Activated T-cell treated with anti-CD3 and anti-CD28 coated beads, Interleukin-2, amount 50 U/mL, for 24 hours (primary cell): ENCODE measurements at regions not wholly inside any gene's neighbourhood (a gene's known extent, or its start where the extent isn't known, plus 50 kb on each side); places are given as distances from the start of the nearest gene placed in this dataset.

Experiments used
- DNase-seq: peaks from one replicate; pipeline ENCODE4 v3.0.0-alpha.2; 2020
- H3K27ac Mint-ChIP-seq: 2 replicates; pipeline ENCODE4 v1.8.0; 2020; ENCODE audit warnings: mild to moderate bottlenecking, mixed read lengths
- H3K27me3 Mint-ChIP-seq: 2 replicates; pipeline ENCODE4 v1.8.0; 2020; ENCODE audit warnings: mixed read lengths
- H3K36me3 Mint-ChIP-seq: 2 replicates; pipeline ENCODE4 v1.8.0; 2020; ENCODE audit warnings: low read depth, mixed read lengths
- H3K4me1 Mint-ChIP-seq: 2 replicates; pipeline ENCODE4 v1.8.0; 2020; ENCODE audit warnings: low read depth, mixed read lengths
- H3K4me3 Mint-ChIP-seq: 2 replicates; pipeline ENCODE4 v1.8.0; 2020; ENCODE audit warnings: mild to moderate bottlenecking, moderate library complexity, mixed read lengths
- H3K9me3 Mint-ChIP-seq: 2 replicates; pipeline ENCODE4 v1.8.0; 2020; ENCODE audit warnings: mixed read lengths

- no peak for DNase-seq
- H3K4me1 Mint-ChIP-seq = peaks cover 52% of the 10 kb centered on the region
- no peaks in the 10 kb centered on the region for H3K27me3 Mint-ChIP-seq
- no peak overlapping the region for H3K27ac Mint-ChIP-seq
- no peak overlapping the region for H3K4me3 Mint-ChIP-seq
- peaks cover 15% of the 10 kb centered on the region for H3K9me3 Mint-ChIP-seq
- peaks cover 17% of the 10 kb centered on the region for H3K36me3 Mint-ChIP-seq
Measured at GRCh38 chr12:14260011-14260993, 105.2 kb upstream of the ATF7IP start.

GRCh38 chr12:14261096-14261495 lies 104.4 kb upstream of the ATF7IP start:
- Mint-ChIP-seq H3K27ac (no peak overlapping the region), H3K9me3 (peaks cover 15% of the 10 kb centered on the region), H3K27me3 (no peaks in the 10 kb centered on the region), H3K4me3 (no peak overlapping the region), H3K4me1 (peaks cover 44% of the 10 kb centered on the region), H3K36me3 (peaks cover 17% of the 10 kb centered on the region)
- DNase-seq = no peak

- Mint-ChIP-seq H3K4me1 (peaks cover 36% of the 10 kb centered on the region), H3K9me3 (peaks cover 15% of the 10 kb centered on the region), H3K27me3 (no peaks in the 10 kb centered on the region), H3K27ac (no peak overlapping the region), H3K36me3 (peaks cover 17% of the 10 kb centered on the region), H3K4me3 (no peak overlapping the region)
- DNase-seq = no peak
Measured at GRCh38 chr12:14261861-14262260, 103.6 kb upstream of the ATF7IP start.

- peaks cover 25% of the 10 kb centered on the region for H3K4me1 Mint-ChIP-seq
- H3K4me3 Mint-ChIP-seq = no peak overlapping the region
- no peak overlapping the region for H3K27ac Mint-ChIP-seq
- DNase-seq = no peak
- peaks cover 13% of the 10 kb centered on the region for H3K9me3 Mint-ChIP-seq
- H3K27me3 Mint-ChIP-seq = no peaks in the 10 kb centered on the region
- peaks cover 11% of the 10 kb centered on the region for H3K36me3 Mint-ChIP-seq
Measured at GRCh38 chr12:14262771-14263511, 102.5 kb upstream of the ATF7IP start.

- no peak overlapping the region for H3K27ac Mint-ChIP-seq
- H3K4me3 Mint-ChIP-seq = no peak overlapping the region
- no peak for DNase-seq
- H3K9me3 Mint-ChIP-seq = peaks cover 5% of the 10 kb centered on the region
- no peaks in the 10 kb centered on the region for H3K27me3 Mint-ChIP-seq
- peaks cover 17% of the 10 kb centered on the region for H3K4me1 Mint-ChIP-seq
- H3K36me3 Mint-ChIP-seq = peaks cover 4% of the 10 kb centered on the region
Measured at GRCh38 chr12:14263742-14264141, 101.7 kb upstream of the ATF7IP start.

- DNase-seq = no peak
Measured at GRCh38 chr12:14264316-14264715, 101.2 kb upstream of the ATF7IP start.

GRCh38 chr12:14264778-14265177 lies 100.7 kb upstream of the ATF7IP start:
- Mint-ChIP-seq H3K4me1 (peaks cover 12% of the 10 kb centered on the region), H3K27me3 (no peaks in the 10 kb centered on the region), H3K9me3 (peaks cover 6% of the 10 kb centered on the region), H3K4me3 (no peak overlapping the region), H3K27ac (no peak overlapping the region), H3K36me3 (peaks cover 2% of the 10 kb centered on the region)
- DNase-seq = no peak

More at GRCh38 chr12:14264316-14264715, 101.2 kb upstream of the ATF7IP start:
- no peaks in the 10 kb centered on the region for H3K27me3 Mint-ChIP-seq
- H3K4me3 Mint-ChIP-seq = no peak overlapping the region
- H3K4me1 Mint-ChIP-seq = peaks cover 14% of the 10 kb centered on the region
- H3K9me3 Mint-ChIP-seq = peaks cover 4% of the 10 kb centered on the region
- peaks cover 2% of the 10 kb centered on the region for H3K36me3 Mint-ChIP-seq
- H3K27ac Mint-ChIP-seq = no peak overlapping the region

GRCh38 chr12:14268120-14268515 lies 97.4 kb upstream of the ATF7IP start:
- Mint-ChIP-seq H3K36me3 (peaks cover 6% of the 10 kb centered on the region), H3K27ac (no peak overlapping the region), H3K27me3 (no peaks in the 10 kb centered on the region), H3K4me3 (no peak overlapping the region), H3K9me3 (peaks cover 13% of the 10 kb centered on the region), H3K4me1 (peaks cover 5% of the 10 kb centered on the region)
- DNase-seq = no peak

- Mint-ChIP-seq H3K27me3 (no peaks in the 10 kb centered on the region), H3K4me1 (peaks cover 5% of the 10 kb centered on the region), H3K36me3 (peaks cover 6% of the 10 kb centered on the region), H3K27ac (no peak overlapping the region), H3K4me3 (no peak overlapping the region), H3K9me3 (peaks cover 15% of the 10 kb centered on the region)
- no peak for DNase-seq
Measured at GRCh38 chr12:14270392-14270791, 95.1 kb upstream of the ATF7IP start.

- Mint-ChIP-seq H3K4me1 (peaks cover 12% of the 10 kb centered on the region), H3K9me3 (peaks cover 17% of the 10 kb centered on the region), H3K4me3 (no peak overlapping the region), H3K36me3 (peaks cover 6% of the 10 kb centered on the region), H3K27ac (no peak overlapping the region), H3K27me3 (no peaks in the 10 kb centered on the region)
- no peak for DNase-seq
Measured at GRCh38 chr12:14272956-14273912, 92.2 kb upstream of the ATF7IP start.

- peaks cover 17% of the 10 kb centered on the region for H3K9me3 Mint-ChIP-seq
- H3K36me3 Mint-ChIP-seq = peaks cover 6% of the 10 kb centered on the region
- H3K4me3 Mint-ChIP-seq = no peak overlapping the region
- H3K27ac Mint-ChIP-seq = no peak overlapping the region
- H3K27me3 Mint-ChIP-seq = no peaks in the 10 kb centered on the region
- DNase-seq = no peak
- peaks cover 15% of the 10 kb centered on the region for H3K4me1 Mint-ChIP-seq
Measured at GRCh38 chr12:14273913-14274311, 91.6 kb upstream of the ATF7IP start.

- Mint-ChIP-seq H3K4me1 (peaks cover 18% of the 10 kb centered on the region), H3K27me3 (no peaks in the 10 kb centered on the region), H3K4me3 (no peak overlapping the region), H3K9me3 (peaks cover 16% of the 10 kb centered on the region), H3K36me3 (peaks cover 8% of the 10 kb centered on the region), H3K27ac (no peak overlapping the region)
- DNase-seq = no peak
Measured at GRCh38 chr12:14275111-14275510, 90.4 kb upstream of the ATF7IP start.

GRCh38 chr12:14275886-14276285 lies 89.6 kb upstream of the ATF7IP start:
- no peaks in the 10 kb centered on the region for H3K27me3 Mint-ChIP-seq
- peaks cover 6% of the 10 kb centered on the region for H3K36me3 Mint-ChIP-seq
- H3K9me3 Mint-ChIP-seq = peaks cover 16% of the 10 kb centered on the region
- no peak for DNase-seq
- no peak overlapping the region for H3K4me3 Mint-ChIP-seq
- H3K4me1 Mint-ChIP-seq = peaks cover 21% of the 10 kb centered on the region
- H3K27ac Mint-ChIP-seq = no peak overlapping the region
